ENCODE measurements at regions not wholly inside any gene's neighbourhood (a gene's known extent, or its start where the extent isn't known, plus 50 kb on each side); places are given as distances from the start of the nearest gene placed in this dataset.

DNA sequence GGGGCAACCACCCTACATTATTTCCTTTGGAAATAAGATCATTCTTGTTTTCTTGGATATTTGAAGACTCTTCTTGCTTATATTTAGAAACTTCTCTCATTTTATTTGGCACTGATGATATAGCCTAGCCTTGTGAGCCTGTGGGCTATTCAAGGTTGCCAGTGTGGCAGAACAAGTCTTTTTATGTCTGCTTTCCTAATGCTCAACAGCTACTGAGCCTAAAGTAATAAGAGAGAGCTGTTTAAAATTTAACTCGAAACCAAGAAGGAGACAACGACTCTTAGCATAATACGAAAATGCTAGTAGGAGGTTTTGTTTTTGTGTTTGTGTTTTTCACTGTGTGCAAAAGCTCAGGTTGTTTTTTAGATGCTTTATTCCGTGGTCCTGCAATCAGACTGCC, 104.0 kb upstream of the CPM start:
- no peaks in the 10 kb centered on the region for H3K36me3 ChIP-seq (ENCODE audit: low read depth)
- TF ChIP-seq, protein P1, sequence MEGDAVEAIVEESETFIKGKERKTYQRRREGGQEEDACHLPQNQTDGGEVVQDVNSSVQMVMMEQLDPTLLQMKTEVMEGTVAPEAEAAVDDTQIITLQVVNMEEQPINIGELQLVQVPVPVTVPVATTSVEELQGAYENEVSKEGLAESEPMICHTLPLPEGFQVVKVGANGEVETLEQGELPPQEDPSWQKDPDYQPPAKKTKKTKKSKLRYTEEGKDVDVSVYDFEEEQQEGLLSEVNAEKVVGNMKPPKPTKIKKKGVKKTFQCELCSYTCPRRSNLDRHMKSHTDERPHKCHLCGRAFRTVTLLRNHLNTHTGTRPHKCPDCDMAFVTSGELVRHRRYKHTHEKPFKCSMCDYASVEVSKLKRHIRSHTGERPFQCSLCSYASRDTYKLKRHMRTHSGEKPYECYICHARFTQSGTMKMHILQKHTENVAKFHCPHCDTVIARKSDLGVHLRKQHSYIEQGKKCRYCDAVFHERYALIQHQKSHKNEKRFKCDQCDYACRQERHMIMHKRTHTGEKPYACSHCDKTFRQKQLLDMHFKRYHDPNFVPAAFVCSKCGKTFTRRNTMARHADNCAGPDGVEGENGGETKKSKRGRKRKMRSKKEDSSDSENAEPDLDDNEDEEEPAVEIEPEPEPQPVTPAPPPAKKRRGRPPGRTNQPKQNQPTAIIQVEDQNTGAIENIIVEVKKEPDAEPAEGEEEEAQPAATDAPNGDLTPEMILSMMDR (IDR thresholded peaks at IDR 0.05; ENCODE audit: poor library complexity, severe bottlenecking), result no peak
- no peaks in the 10 kb centered on the region for H3K9me3 ChIP-seq (ENCODE audit: severe bottlenecking)
- ATAC-seq (ENCODE audit: low read depth) (no peak), DNase-seq (ENCODE audit: low spot score) (no peak)
- H3K27me3 ChIP-seq (ENCODE audit: insufficient read depth, poor library complexity, severe bottlenecking), result no peaks in the 10 kb centered on the region
- H3K4me3 ChIP-seq (ENCODE audit: severe bottlenecking), result no peak overlapping the region
- H3K4me1 ChIP-seq (ENCODE audit: insufficient read depth, poor library complexity, severe bottlenecking), result no peaks in the 10 kb centered on the region
- H3K27ac ChIP-seq (ENCODE audit: poor library complexity, severe bottlenecking), result no peak overlapping the region

DNA sequence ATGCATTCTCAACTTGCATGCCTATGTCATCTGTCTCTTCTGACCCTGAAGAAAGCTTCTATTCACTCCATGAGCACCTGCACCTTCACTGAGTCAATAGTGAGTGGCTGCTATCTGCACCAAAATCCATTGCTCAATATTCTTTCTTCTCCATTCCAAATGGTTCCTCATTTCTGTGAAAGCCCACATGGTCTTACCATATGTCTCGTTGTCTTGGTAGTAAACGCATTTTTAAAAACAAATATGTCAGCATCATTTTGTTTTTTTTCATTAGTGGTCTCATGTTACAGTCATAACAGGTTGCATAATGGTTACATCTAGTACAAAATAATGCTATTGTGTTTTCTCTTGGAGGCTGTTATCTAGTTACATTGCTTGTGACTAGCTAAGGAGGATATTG, 106.9 kb upstream of the CPM start:
- no peak for ATAC-seq (ENCODE audit: low read depth)
- H3K27ac ChIP-seq (ENCODE audit: poor library complexity, severe bottlenecking), result no peak overlapping the region
- H3K27me3 ChIP-seq (ENCODE audit: insufficient read depth, poor library complexity, severe bottlenecking), result no peaks in the 10 kb centered on the region
- H3K36me3 ChIP-seq (ENCODE audit: low read depth), result no peaks in the 10 kb centered on the region
- H3K4me1 ChIP-seq (ENCODE audit: insufficient read depth, poor library complexity, severe bottlenecking), result peaks cover 5% of the 10 kb centered on the region
- no peaks in the 10 kb centered on the region for H3K9me3 ChIP-seq (ENCODE audit: severe bottlenecking)
- TF ChIP-seq, protein P1 (IDR thresholded peaks at IDR 0.05; ENCODE audit: poor library complexity, severe bottlenecking), result no peak
- DNase-seq (ENCODE audit: low spot score), result no peak
- no peak overlapping the region for H3K4me3 ChIP-seq (ENCODE audit: severe bottlenecking)

DNA sequence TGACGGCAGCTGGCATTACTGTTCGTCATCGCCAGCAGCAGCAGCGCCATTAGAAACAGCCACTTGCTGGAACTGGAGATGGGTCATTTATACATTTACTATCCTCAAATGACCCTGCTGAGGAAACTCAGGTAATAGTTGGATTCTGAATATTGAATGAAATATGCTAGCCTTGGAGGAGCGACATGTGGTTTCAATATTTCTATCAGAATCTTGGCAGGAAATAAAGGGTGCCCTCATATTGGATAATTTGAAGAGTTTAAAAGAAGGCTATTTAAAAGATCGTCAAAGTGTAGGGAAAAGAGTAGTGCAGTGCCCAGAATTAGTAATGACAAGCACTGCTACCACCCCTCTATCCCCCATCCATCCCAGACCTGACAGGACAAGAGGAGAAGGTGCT, 109.6 kb upstream of the CPM start:
- H3K36me3 ChIP-seq (ENCODE audit: low read depth), result no peaks in the 10 kb centered on the region
- H3K27ac ChIP-seq (ENCODE audit: poor library complexity, severe bottlenecking), result no peak overlapping the region
- H3K4me3 ChIP-seq (ENCODE audit: severe bottlenecking), result no peak overlapping the region
- TF ChIP-seq, protein P1 (IDR thresholded peaks at IDR 0.05; ENCODE audit: poor library complexity, severe bottlenecking), result no peak
- ATAC-seq (ENCODE audit: low read depth) (no peak), DNase-seq (ENCODE audit: low spot score) (no peak)
- H3K4me1 ChIP-seq (ENCODE audit: insufficient read depth, poor library complexity, severe bottlenecking), result peaks cover 5% of the 10 kb centered on the region
- no peaks in the 10 kb centered on the region for H3K27me3 ChIP-seq (ENCODE audit: insufficient read depth, poor library complexity, severe bottlenecking)
- no peaks in the 10 kb centered on the region for H3K9me3 ChIP-seq (ENCODE audit: severe bottlenecking)

DNA sequence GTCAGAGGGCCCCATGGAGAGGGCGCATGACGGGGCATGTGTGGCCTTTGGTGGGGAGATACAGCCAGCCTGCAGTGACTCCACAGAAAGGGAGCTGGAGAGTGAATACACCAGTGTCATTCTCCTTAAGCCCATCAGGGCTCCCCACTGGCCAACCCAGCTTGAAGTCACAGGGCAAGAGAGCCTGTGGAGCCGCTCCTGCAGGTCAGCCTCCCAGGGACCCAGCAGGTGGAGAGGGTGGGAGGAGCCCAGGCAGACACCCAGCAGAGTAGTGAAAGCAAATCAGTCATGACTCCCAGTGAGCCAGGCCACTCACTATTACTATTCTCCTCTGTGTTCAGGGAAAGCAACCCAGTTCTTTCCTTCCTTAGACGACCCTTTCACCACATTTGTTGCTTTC, 110.0 kb upstream of the CPM start:
- DNase-seq (ENCODE audit: low spot score), result no peak
- H3K27ac ChIP-seq (ENCODE audit: poor library complexity, severe bottlenecking), result no peak overlapping the region
- H3K9me3 ChIP-seq (ENCODE audit: severe bottlenecking), result no peaks in the 10 kb centered on the region
- no peak overlapping the region for H3K4me3 ChIP-seq (ENCODE audit: severe bottlenecking)
- ATAC-seq (ENCODE audit: low read depth), result no peak; the same call in 2 of the 3 replicates
- H3K36me3 ChIP-seq (ENCODE audit: low read depth), result no peaks in the 10 kb centered on the region
- no peaks in the 10 kb centered on the region for H3K27me3 ChIP-seq (ENCODE audit: insufficient read depth, poor library complexity, severe bottlenecking)
- peaks cover 5% of the 10 kb centered on the region for H3K4me1 ChIP-seq (ENCODE audit: insufficient read depth, poor library complexity, severe bottlenecking)
- TF ChIP-seq, protein P1 (IDR thresholded peaks at IDR 0.05; ENCODE audit: poor library complexity, severe bottlenecking), result no peak

DNA sequence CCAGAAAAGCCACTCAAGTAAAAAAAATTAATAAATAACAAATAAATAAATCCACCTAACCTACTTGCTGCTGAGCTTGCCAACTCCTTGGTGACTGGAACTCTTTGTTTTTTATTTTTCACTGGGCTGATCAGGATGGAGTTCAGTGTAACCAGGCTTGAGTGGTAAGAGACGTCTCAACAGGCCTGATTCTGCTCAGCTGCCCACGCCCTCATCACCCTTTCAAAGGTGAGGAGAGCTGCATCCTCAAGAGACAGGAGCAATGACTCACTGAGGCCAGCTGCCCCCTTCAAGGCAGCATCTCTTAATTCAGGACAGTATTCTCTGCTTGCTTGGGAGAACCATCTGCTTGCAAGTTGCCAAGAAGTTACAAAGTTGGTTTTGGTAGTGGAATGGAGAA, 111.9 kb upstream of the CPM start:
- TF ChIP-seq, protein P1 (IDR thresholded peaks at IDR 0.05; ENCODE audit: poor library complexity, severe bottlenecking), result no peak

More for the DNA sequence above, 111.9 kb upstream of the CPM start:
- peaks cover 5% of the 10 kb centered on the region for H3K4me1 ChIP-seq (ENCODE audit: insufficient read depth, poor library complexity, severe bottlenecking)
- peak; percentile 74 for ATAC-seq (ENCODE audit: low read depth)
- H3K4me3 ChIP-seq (ENCODE audit: severe bottlenecking), result no peak overlapping the region
- H3K9me3 ChIP-seq (ENCODE audit: severe bottlenecking), result no peaks in the 10 kb centered on the region
- no peak for DNase-seq (ENCODE audit: low spot score)
- H3K27ac ChIP-seq (ENCODE audit: poor library complexity, severe bottlenecking), result no peak overlapping the region
- H3K27me3 ChIP-seq (ENCODE audit: insufficient read depth, poor library complexity, severe bottlenecking), result no peaks in the 10 kb centered on the region
- H3K36me3 ChIP-seq (ENCODE audit: low read depth), result no peaks in the 10 kb centered on the region

Data from RWPE2 (cell line).